Dedifferentiated amniotic fluid mesenchymal stem cell (primary cell): ENCODE measurements at regions not wholly inside any gene's neighbourhood (a gene's known extent, or its start where the extent isn't known, plus 50 kb on each side); places are given as distances from the start of the nearest gene placed in this dataset.

Source experiments
- DNase-seq: peaks from one replicate; pipeline ENCODE4 v3.0.0-alpha.2; 2016; ENCODE audit errors: extremely low spot score

- no peak for DNase-seq
These were observed 439.7 kb upstream of the FANCL start for GRCh38 chr2:58680755-58681310.

GRCh38 chr2:58677748-58678147, 436.6 kb upstream of the FANCL start:
- no peak for DNase-seq

GRCh38 chr2:58671675-58672074, 430.6 kb upstream of the FANCL start:
- DNase-seq, result no peak

GRCh38 chr2:58669998-58670397, 428.9 kb upstream of the FANCL start:
- DNase-seq, result no peak

GRCh38 chr2:58667137-58667774, 426.1 kb upstream of the FANCL start:
- no peak for DNase-seq

GRCh38 chr2:58666323-58666970, 425.3 kb upstream of the FANCL start:
- DNase-seq, result no peak

GRCh38 chr2:58665154-58665553, 424.0 kb upstream of the FANCL start:
- DNase-seq, result no peak

GRCh38 chr2:58664523-58665151, 423.5 kb upstream of the FANCL start:
- DNase-seq, result no peak

GRCh38 chr2:58660046-58660445, 418.9 kb upstream of the FANCL start:
- no peak for DNase-seq

GRCh38 chr2:58655152-58655551, 414.0 kb upstream of the FANCL start:
- no peak for DNase-seq

- no peak for DNase-seq
These were observed 410.8 kb upstream of the FANCL start for GRCh38 chr2:58651930-58652329.

GRCh38 chr2:58650781-58651180, 409.7 kb upstream of the FANCL start:
- DNase-seq, result no peak

- no peak for DNase-seq
These were observed 408.6 kb upstream of the FANCL start for GRCh38 chr2:58649756-58650155.

- no peak for DNase-seq
These were observed 403.9 kb upstream of the FANCL start for GRCh38 chr2:58645017-58645416.

GRCh38 chr2:58644451-58644850, 403.3 kb upstream of the FANCL start:
- no peak for DNase-seq

- no peak for DNase-seq
These were observed 399.9 kb upstream of the FANCL start for GRCh38 chr2:58641001-58641400.

GRCh38 chr2:58640042-58640441, 398.9 kb upstream of the FANCL start:
- DNase-seq, result no peak

- DNase-seq, result no peak
These were observed 397.2 kb upstream of the FANCL start for GRCh38 chr2:58638256-58638805.

- DNase-seq, result no peak
These were observed 395.7 kb upstream of the FANCL start for GRCh38 chr2:58636872-58637271.

GRCh38 chr2:58635801-58636375, 394.8 kb upstream of the FANCL start:
- DNase-seq, result no peak

GRCh38 chr2:58634653-58635370, 393.7 kb upstream of the FANCL start:
- DNase-seq, result no peak
